IPS DF 4.7 (cell line): ENCODE measurements at regions not wholly inside any gene's neighbourhood (a gene's known extent, or its start where the extent isn't known, plus 50 kb on each side); places are given as distances from the start of the nearest gene placed in this dataset.

Experiments used
- DNase-seq: peaks from one replicate; pipeline ENCODE4 v3.0.0-alpha.2; 2013; ENCODE audit warnings: low spot score; ENCODE audit errors: extremely low read depth

GRCh38 chr2:207257251-207258250 lies 91.8 kb upstream of the KLF7 start:
- DNase-seq: no peak

GRCh38 chr2:207258263-207258991 lies 92.7 kb upstream of the KLF7 start:
- no peak for DNase-seq

- DNase-seq: no peak
Observed at GRCh38 chr2:207260021-207260420, 94.3 kb upstream of the KLF7 start.

- DNase-seq: no peak
Observed at GRCh38 chr2:207260947-207261346, 95.2 kb upstream of the KLF7 start.

- DNase-seq: no peak
Observed at GRCh38 chr2:207264310-207264709, 98.6 kb upstream of the KLF7 start.

- DNase-seq: no peak
Observed at GRCh38 chr2:207265332-207265731, 99.6 kb upstream of the KLF7 start.

GRCh38 chr2:207265869-207266268 lies 100.1 kb upstream of the KLF7 start:
- DNase-seq: no peak

- DNase-seq: no peak
Observed at GRCh38 chr2:207266648-207267047, 100.9 kb upstream of the KLF7 start.

GRCh38 chr2:207269038-207269437 lies 103.3 kb upstream of the KLF7 start:
- no peak for DNase-seq

GRCh38 chr2:207274530-207275189 lies 108.9 kb upstream of the KLF7 start:
- no peak for DNase-seq

GRCh38 chr2:207275779-207276178 lies 110.0 kb upstream of the KLF7 start:
- no peak for DNase-seq

GRCh38 chr2:207276248-207276647 lies 110.5 kb upstream of the KLF7 start:
- no peak for DNase-seq

- no peak for DNase-seq
Observed at GRCh38 chr2:207276858-207277257, 111.1 kb upstream of the KLF7 start.

GRCh38 chr2:207279520-207279919 lies 113.8 kb upstream of the KLF7 start:
- DNase-seq: no peak

- no peak for DNase-seq
Observed at GRCh38 chr2:207281436-207281835, 115.7 kb upstream of the KLF7 start.

GRCh38 chr2:207282916-207283315 lies 117.2 kb upstream of the KLF7 start:
- no peak for DNase-seq

- DNase-seq: no peak
Observed at GRCh38 chr2:207283356-207283755, 117.6 kb upstream of the KLF7 start.

GRCh38 chr2:207284556-207285472 lies 119.1 kb upstream of the KLF7 start:
- no peak for DNase-seq

- no peak for DNase-seq
Observed at GRCh38 chr2:207285473-207285815, 119.7 kb upstream of the KLF7 start.

GRCh38 chr2:207286106-207286505 lies 120.4 kb upstream of the KLF7 start:
- DNase-seq: no peak

GRCh38 chr2:207288628-207289027 lies 122.9 kb upstream of the KLF7 start:
- no peak for DNase-seq
